HG03159 (cell line): ENCODE measurements at regions not wholly inside any gene's neighbourhood (a gene's known extent, or its start where the extent isn't known, plus 50 kb on each side); places are given as distances from the start of the nearest gene placed in this dataset.

Experiments used
- ATAC-seq: cut with Tn5 transposase; IDR thresholded peaks from one replicate; pipeline ENCODE4 v1.9.1; 2021; ENCODE audit warnings: mild to moderate bottlenecking, moderate library complexity; ENCODE audit not compliant: unreplicated experiment

DNA sequence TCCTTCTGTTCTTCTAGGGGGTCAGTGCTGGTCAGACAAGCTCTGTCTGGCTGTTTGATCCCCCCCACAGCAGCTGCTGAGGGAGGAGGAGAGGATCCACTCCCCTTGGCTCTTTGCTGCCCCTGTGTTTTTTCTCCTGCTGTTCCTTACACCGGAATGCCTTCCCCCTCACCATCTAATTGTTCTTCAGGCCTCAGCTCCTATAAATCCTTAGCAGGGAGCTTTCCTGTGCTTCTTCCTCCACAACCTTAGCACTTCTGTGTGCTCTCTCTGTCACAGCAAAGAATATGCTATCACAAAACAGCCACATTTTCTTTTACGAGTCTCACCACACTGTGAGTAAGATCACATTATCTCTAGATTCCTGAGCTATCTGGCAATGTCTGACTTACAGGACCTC, 196.6 kb downstream of the OTOR start:
- ATAC-seq, result no peak

DNA sequence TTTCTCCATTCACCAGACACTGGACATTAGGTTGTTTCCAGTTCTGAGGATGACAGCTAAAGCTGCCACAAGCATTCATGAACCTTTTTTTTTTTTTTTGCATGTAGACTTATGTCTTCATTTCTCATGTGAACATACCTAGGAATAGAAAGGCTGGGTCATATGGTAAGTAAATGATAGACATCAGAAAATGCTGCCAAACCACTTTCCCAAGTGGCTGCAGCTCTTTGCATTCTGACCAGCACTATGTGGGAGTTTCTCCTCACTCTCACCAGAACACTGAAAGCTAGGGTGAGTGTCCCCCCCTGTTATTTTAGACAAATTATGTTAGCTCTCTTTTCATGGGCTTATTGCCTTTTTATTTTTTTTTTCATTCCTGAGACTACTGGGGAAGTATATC, 197.5 kb downstream of the OTOR start:
- no peak for ATAC-seq

DNA sequence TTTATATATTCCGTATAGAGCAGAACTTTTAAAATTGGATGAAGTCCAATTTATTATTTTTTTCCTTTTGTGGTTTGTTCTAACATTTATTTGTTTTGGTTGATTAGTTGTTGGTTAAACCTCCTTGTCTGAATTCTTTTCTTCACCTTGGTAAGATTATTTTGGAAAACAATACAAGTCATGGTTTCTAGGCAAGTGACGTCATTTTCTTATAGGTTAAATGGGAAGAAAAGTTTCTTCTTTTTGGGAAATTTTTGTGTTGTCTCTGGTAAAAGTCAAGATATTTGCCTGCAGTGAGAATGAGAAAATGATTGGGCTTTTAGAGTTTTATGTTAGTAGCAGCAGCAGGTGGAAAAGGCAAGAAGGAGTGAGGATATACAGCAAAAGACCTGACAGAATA, 197.9 kb downstream of the OTOR start:
- ATAC-seq, result no peak

DNA sequence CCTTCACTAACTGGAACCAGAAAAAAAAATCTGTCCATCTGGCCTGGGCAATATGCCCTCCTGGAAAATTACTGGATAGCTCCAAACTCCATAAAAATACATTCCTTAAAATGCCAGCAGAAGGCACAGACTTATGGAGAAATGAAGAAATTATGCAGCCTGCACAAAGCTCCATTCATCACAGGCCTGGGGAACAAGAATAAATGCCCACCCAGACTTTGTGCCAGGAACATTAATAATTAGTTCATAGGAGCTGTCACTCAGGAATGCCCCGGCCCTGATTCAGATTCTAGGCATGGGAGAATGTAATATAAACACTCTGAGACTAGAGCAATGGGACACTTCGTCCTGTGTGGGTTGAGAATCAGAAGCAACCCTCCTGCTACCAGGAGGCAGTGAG, 199.3 kb downstream of the OTOR start:
- ATAC-seq, result no peak

DNA sequence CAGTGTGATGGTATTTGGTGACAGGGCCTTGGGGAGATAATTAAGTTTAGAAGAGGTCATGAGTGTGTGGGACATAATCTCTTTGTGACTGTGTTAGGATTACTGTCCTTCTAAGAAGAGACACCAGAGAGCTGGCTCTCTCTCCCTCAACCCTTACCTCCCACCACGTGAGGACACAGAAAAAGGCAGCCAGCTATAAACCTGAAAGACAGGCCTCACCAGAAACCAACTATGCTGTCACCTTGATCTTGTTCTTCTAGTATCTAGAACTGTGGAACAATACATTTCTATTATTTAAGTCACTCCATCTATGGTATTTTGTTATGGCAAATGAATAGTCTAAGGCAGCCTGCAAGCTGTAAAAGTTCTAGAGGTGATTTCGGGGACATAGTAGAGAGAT, 203.7 kb downstream of the OTOR start:
- ATAC-seq, result no peak

DNA sequence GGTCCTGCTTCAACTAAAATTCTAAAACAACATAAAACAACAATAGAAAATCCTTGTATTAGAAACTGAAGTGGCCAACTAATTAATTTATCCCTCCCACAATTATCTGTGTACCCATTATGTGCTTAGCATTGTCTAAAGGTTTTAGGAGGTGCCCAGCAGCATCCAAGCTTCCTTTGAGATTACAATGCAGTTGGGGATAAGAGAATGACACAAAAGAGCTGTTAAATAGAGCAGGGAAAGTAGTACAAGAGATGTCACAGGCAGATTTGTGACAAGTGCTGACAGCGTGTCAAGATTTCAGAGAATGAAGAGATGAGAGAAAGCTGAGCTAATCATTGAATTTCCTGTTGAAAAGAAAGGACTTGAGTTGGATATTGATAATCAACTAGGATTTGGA, 204.8 kb downstream of the OTOR start:
- no peak for ATAC-seq

DNA sequence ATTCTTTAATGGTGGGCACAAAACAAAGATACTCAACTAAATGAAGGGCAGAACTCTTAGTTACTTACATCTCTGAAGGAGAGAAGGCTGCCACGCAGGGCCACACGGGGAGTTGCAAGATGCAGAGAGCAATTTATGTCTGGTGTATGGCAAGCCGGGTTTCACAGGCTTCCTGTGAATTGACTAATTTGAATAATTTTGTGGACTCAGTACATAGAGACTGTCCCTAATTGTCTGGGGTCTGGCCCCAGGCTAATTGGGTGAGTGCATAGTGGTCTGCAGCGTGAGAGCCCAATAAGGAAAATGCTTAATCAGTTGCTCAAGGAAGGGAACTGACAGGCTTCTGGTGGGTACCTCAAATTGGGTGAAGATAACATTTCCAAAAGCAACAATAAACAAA, 205.7 kb downstream of the OTOR start:
- no peak for ATAC-seq

DNA sequence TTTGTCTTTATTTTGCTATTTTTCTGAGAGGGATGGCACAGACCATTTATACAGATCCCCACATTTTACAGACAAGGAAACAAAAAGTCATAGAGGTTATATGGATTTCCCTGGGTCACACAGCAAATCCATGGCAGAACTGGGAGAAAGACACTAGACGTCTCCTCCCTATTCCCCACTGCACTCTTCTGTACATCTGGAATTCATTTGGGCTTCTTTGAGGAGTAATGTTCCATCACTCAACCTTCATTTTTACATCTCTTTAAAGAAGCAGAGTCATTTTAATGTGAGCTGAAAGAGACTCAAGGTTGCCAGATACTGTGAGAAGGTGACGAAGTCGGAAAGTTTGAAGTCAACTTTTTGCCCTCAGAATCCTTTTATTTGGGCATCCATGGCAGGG, 207.3 kb downstream of the OTOR start:
- ATAC-seq, result no peak

DNA sequence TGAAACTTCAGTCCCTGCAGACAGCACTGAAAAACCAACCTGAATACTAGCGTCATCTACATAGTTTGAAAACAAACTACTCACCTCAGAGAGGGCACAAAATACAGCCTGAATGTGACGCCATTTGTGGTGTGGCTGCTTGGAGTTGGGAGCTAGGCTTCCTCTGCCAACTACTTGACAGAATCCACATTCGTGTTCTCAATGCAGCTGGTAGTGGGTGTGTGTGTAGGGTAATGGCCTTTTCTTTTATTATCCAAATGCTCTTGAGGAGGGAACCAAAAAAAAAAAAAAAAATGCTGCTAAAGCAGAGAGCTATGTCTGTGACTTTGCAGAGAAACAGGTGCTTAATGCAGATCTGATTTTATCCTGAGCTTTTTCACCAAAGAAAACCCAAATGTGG, 207.8 kb downstream of the OTOR start:
- no peak for ATAC-seq

DNA sequence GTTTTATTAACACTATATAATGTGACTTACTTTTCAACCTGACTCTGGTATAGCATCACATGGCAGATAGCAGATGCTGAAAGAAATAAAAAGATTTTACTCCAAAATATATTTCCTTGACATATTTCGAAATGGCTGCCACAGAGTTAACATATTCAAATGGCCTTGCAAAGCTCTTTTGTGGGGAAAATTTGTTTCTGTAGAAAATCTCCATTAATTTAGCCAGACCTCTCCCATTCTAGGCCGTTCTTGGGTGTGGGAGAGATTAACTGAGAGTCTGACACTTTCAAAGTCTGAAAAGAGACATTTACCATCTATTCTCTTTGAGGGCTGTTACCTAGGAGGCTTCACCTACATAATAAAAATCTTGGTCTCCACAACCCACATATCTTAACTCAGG, 217.2 kb downstream of the OTOR start:
- no peak for ATAC-seq

DNA sequence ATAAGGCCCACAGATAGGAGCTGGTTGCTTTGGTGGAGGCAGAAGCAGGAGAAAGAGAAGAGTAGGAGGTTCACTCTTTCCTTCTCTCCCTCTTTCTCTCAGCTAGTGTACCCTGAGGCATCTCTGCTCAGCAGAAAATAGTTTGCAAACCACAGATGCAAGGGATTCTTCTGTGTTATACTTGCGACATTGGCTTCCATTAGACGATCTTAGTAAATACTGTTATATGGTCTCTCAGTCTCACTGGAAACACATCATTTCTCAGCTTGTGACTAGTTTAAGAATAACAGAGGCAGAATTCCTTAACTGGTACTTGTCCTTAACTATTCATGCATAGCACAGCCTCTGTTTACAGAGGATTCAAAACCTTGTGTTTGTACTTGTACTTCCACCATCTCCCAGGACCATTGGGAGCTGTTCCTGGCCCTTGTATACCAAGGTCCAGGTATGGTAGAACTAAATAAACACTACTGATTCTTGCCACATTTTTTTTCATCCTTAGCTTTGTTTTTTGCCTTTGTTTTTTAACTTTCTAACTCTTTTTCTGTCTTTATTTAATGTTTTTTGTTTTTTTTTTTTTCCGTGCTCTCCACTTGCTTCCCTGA, 218.2 kb downstream of the OTOR start:
- ATAC-seq, result no peak

DNA sequence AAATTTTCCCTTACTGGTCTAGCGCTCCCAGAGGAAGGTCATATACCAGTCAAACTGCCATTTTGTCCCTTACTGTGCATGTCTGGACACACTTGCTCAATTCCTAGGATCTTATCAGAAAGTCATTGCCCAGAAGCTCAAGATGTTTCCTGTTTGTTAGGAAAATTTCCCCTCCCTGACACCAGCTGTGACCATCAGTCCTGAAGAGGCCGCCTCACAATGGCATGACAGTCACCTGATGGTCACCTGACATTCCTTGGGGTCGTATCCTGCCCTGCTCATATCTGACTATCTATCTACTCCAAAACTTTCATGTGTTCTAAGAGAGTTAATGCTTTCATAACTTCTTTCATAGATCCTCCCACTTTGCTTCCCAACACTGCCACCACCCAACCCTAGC, 219.9 kb downstream of the OTOR start:
- ATAC-seq, result no peak

DNA sequence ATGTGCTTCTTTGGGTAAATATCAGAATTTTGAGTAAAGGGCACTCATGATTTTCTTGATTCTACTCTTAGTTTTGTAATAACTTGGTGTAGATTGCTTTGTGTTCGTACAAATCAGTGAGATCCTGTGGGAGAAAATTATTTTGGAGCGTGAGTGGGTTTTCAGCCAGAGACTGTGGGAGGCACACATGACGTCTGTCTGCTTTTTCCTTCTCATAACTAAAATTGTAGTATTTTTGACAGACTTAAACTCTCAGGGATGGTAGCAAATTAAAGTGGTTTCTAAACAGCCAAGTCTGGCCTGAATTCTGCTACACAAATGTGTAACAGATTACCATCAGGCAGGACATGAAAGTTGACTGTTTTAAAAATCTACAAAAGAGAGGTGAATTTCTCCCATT, 222.6 kb downstream of the OTOR start:
- ATAC-seq, result no peak

DNA sequence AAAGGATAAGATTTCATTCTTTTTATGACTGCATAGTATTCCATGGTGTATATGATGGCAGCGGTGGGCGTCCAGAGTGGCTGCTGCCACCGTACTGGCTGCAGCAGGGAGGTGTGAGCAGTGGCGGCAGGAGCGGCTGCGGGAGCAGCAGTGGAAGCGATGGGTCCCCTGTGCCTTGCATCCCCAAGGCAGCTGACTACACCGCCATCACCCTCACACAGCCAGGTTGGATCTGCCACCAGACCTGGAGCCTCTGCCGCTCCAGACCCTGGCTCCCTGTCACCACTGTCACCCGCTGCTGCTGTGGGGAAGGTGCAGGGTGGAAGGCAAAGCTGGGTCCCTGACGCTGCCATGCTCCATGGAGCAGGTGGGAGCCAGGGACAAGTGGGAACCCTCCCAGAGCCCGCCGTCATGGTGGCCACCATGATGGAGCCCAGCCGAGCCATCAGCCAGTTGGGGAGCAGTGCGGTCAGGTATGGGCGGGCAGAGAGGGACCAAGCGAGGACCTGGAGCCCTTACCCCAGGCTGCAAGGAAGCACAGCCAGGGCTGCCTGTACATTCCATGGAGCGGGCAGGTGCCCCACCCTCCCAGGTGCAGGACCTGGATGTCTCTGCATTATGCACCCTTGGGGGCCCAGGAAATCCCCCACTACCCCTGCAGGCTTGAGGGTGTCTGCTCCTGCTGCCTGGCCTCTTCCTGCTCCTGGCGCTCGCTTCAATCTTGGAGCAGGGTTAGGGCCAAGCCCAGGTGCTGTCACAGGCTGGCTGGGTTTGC, 226.1 kb downstream of the OTOR start:
- no peak for ATAC-seq

DNA sequence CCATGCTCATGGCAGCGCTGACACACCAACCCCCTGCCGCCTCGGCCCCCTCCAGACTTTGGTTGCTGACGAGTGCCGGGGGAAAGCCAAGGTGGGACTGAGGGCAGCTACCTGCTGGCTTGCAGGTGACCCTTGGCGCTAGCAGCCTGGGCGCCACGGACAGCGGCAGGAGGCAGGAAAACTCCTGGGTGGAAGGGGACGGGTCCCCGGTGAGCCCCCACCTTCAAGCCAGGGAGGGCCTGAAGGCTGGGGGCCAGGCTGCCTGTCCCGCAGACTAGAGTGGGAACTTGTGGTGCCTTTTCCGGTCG, 226.7 kb downstream of the OTOR start:
- ATAC-seq, result no peak

DNA sequence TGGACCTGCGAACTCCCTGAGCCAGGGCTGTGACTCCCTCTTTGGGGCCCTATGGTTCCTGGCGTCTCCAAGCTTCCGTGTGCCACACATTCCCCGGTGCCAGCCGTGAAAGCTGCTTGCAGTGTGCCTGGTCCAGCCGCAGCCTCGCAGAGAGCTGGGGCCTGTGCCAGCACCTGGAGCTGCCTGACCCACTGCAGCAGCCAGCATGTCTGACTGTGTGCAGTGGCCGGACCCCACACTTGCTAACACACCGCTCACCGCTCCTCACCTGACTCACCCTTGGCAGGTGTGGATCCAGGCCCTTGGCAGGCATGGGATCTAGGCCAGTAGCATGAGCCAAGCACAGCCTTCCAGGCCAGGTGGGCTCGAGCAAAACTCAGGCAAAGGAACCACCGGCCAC, 227.5 kb downstream of the OTOR start:
- no peak for ATAC-seq

DNA sequence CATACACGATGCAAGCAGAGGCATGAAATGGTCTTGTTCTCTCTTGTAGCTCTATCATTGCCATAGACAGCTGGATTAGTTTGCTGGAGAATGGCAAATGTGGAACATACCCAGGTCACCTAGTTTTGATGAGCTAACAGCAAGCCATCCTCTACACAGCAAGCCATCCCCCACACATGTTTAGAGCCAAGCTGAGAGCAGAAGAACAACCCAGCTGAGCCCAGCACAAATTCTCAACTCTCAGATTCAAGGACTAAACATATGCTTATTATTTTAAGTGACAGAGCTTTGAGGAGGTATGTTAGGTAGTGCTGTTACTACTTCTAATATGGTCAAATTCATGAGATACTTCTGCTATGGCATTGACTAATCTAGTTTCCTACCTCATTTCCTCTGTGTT, 230.3 kb downstream of the OTOR start:
- ATAC-seq, result no peak

DNA sequence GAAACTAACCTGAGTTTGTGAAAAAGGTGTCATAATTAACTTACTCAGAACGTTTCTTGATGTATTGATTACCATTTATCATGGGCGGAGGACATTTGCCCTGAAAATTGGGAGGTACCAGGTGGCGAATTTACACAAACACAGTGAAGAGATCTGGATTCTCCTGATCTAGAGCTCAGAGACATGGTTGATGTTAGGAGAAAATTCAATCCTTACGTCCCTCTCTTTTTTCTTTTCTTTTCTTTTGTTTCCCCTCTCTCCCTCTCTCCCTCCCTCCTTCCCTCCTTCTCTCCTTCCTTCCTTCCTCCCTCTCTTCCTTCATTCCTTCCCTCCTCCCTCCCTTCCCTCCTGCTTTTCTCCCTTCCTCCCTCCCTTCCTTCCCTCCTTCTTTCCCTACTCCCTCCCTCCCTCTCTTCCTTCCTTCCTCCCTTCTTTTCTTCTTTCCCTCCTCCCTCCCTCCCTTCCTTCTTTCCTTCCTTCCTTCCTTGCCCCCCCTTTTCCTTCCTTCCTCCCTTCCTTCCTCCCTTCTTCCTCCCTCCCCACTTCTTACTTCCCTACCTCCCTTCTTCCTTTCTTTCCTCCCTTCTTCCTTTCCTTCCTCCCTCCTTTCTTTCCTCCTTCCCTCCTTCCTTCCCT, 234.1 kb downstream of the OTOR start:
- ATAC-seq, result no peak

DNA sequence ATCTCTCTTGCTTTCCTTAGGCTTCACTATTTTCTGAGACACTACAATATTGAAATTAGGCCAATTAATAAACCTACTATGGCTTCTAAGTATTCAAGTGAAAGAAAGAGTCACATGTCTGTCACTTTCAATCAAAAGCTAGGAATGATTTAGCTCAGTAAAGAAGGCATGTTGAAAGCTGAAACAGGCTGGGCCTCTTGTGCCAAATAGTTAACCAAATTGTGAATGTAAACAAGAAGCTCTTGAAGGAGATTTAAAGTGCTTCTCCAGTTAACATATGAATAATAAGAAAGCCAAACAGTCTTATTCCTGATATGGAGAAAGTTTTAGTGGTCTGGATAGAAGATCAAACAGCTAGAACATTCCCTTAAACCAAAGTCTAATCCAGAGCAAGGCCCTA, 236.3 kb downstream of the OTOR start:
- ATAC-seq, result no peak

DNA sequence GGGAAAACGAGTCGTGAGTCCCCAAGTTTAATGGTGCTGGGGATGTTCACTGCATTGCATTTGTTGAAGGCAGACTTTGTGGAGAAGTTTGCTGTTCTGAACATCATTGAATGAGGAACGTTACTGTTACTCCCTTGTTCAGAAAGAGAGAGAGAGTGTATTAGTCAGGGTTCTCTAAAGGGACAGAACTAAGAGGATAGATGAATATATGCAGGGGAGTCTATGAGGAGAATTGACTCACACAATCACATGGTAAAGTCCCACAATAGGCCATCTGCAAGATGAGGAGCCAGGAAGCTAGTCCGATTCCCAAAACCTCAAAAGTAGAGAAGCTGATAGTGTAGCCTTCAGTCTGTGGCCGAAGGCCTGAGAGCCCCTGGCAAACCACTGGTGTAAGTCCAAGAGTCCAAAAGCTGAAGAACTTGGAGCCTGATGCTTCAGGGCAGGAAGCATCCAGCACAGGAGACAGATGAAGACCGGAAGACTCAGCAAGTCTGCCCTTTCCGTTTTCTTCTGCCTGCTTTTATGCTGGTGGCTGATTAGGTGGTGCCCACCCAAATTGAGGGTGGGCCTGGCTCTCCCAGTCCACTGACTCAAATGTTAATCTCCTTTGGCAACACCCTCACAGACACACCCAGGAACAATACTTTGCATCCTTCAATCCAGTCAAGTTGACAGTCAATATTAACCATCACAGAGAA, 223.5 kb upstream of the PCSK2 start:
- ATAC-seq, result no peak

DNA sequence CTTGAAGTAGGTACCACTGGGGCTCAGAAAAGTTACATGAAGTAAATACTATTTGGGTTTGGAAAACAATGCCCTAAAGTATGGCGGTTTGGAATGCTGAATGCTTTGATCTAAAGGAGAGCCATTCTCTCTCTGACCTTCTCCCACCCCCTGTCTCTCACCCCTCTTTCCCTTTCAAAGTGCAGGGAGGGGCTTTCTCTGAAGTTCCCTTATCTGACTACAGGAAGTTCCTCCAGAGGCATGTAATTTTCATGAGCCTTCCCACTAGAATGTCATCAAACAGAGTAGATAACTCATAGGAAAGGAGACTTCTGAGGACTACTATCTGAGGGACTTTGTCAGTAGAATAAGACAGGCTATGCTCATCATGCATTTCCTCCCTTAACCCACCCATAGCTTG, 216.7 kb upstream of the PCSK2 start:
- no peak for ATAC-seq
